Stromal cell of bone marrow (primary cell): ENCODE measurements at regions not wholly inside any gene's neighbourhood (a gene's known extent, or its start where the extent isn't known, plus 50 kb on each side); places are given as distances from the start of the nearest gene placed in this dataset.

Source experiments
- DNase-seq: peaks from one replicate; pipeline ENCODE4 v3.0.0-alpha.2; 2012; ENCODE audit warnings: low read depth

- no peak for DNase-seq
Measured at GRCh38 chr3:70899816-70900215, 587.4 kb upstream of the MDFIC2 start.

- no peak for DNase-seq
Measured at GRCh38 chr3:70890020-70890394, 577.6 kb upstream of the MDFIC2 start.

- DNase-seq: no peak
Measured at GRCh38 chr3:70889162-70890019, 577.0 kb upstream of the MDFIC2 start.

- no peak for DNase-seq
Measured at GRCh38 chr3:70885636-70886035, 573.2 kb upstream of the MDFIC2 start.

- no peak for DNase-seq
Measured at GRCh38 chr3:70882104-70882503, 569.7 kb upstream of the MDFIC2 start.

- no peak for DNase-seq
Measured at GRCh38 chr3:70880421-70880820, 568.0 kb upstream of the MDFIC2 start.

GRCh38 chr3:70876154-70876553 lies 563.7 kb upstream of the MDFIC2 start:
- DNase-seq: no peak

GRCh38 chr3:70874196-70874595 lies 561.8 kb upstream of the MDFIC2 start:
- DNase-seq: no peak

- DNase-seq: no peak
Measured at GRCh38 chr3:70873686-70874085, 561.2 kb upstream of the MDFIC2 start.

- DNase-seq: peak; percentile 92
Measured at GRCh38 chr3:70871909-70872656, 559.6 kb upstream of the MDFIC2 start.

GRCh38 chr3:70870576-70870975 lies 558.1 kb upstream of the MDFIC2 start:
- DNase-seq: no peak

- DNase-seq: no peak
Measured at GRCh38 chr3:70868561-70868960, 556.1 kb upstream of the MDFIC2 start.

- DNase-seq: no peak
Measured at GRCh38 chr3:70863049-70863448, 550.6 kb upstream of the MDFIC2 start.

- peak; percentile 76 for DNase-seq
Measured at GRCh38 chr3:70861855-70862254, 549.4 kb upstream of the MDFIC2 start.

GRCh38 chr3:70861234-70861633 lies 548.8 kb upstream of the MDFIC2 start:
- DNase-seq: no peak

GRCh38 chr3:70857916-70858315 lies 545.5 kb upstream of the MDFIC2 start:
- no peak for DNase-seq

- DNase-seq: peak; percentile 80
Measured at GRCh38 chr3:70856414-70857162, 544.1 kb upstream of the MDFIC2 start.

- no peak for DNase-seq
Measured at GRCh38 chr3:70855149-70855548, 542.7 kb upstream of the MDFIC2 start.

- DNase-seq: no peak
Measured at GRCh38 chr3:70854108-70854507, 541.7 kb upstream of the MDFIC2 start.

GRCh38 chr3:70853161-70853944 lies 540.9 kb upstream of the MDFIC2 start:
- DNase-seq: no peak

- DNase-seq: peak; percentile 87
Measured at GRCh38 chr3:70849911-70850699, 537.7 kb upstream of the MDFIC2 start.
